GM23338 (cell line): ENCODE measurements at regions not wholly inside any gene's neighbourhood (a gene's known extent, or its start where the extent isn't known, plus 50 kb on each side); places are given as distances from the start of the nearest gene placed in this dataset.

Experiments
- CREB1 ChIP-seq: fragments of 250-450 bp; sonication (Bioruptor Pico); IDR thresholded peaks from 2 replicates; pipeline ENCODE4 v1.5.0; 2020; ENCODE audit warnings: low read depth, mild to moderate bottlenecking, moderate library complexity
- CTCF ChIP-seq, 2 experiments: fragments of 200-600 bp in 1 of 2; sonication (generic) in 1 of 2; conservative IDR thresholded peaks; 2 replicates each; pipeline versions ENCODE4 v1.5.1 to v1.6.1; 2016 to 2017; ENCODE audit warnings: antibody characterized with exemption in 2 of 2, low read depth in 2 of 2, mild to moderate bottlenecking in 2 of 2, moderate library complexity in 1 of 2
- ETS1 ChIP-seq: IDR thresholded peaks from 2 replicates; pipeline ENCODE4 v1.6.1; 2016; ENCODE audit warnings: antibody characterized with exemption
- EZH2 ChIP-seq: fragments of 200-600 bp; sonication (generic); IDR thresholded peaks from one replicate; pipeline ENCODE4 v1.8.0; 2017; ENCODE audit warnings: antibody characterized with exemption, mild to moderate bottlenecking, low read depth; ENCODE audit not compliant: unreplicated experiment
- EZH2phosphoT487 ChIP-seq: fragments of 200-600 bp; sonication (generic); IDR thresholded peaks from one replicate; pipeline ENCODE4 v1.8.1; 2018; ENCODE audit warnings: antibody characterized with exemption; ENCODE audit not compliant: unreplicated experiment
- JUNB ChIP-seq: IDR thresholded peaks from one replicate; pipeline ENCODE4 v1.6.1; 2016; ENCODE audit warnings: antibody characterized with exemption; ENCODE audit not compliant: unreplicated experiment
- POLR2AphosphoS5 ChIP-seq: IDR thresholded peaks from 2 replicates; pipeline ENCODE4 v1.6.1; 2016; ENCODE audit warnings: antibody characterized with exemption, low read depth
- REST ChIP-seq: IDR thresholded peaks from one replicate; pipeline ENCODE4 v1.6.1; 2018; ENCODE audit warnings: antibody characterized with exemption; ENCODE audit not compliant: unreplicated experiment
- ZNF114 ChIP-seq: fragments of 250-450 bp; sonication (Bioruptor Pico); IDR thresholded peaks from 2 replicates; pipeline ENCODE4 v1.5.0; 2020; ENCODE audit warnings: mild to moderate bottlenecking, moderate library complexity

- no peak for TF ChIP-seq JUNB
- TF ChIP-seq CTCF (conservative IDR thresholded peaks at IDR 0.05; ENCODE audit: low read depth in 2 of 2), result no peak
- TF ChIP-seq EZH2phosphoT487, result no peak
- TF ChIP-seq ZNF114 (CRISPR knock-in tag), result no peak
- no peak for TF ChIP-seq EZH2
- no peak for TF ChIP-seq POLR2AphosphoS5
- TF ChIP-seq CREB1 (CRISPR knock-in tag), result no peak
- TF ChIP-seq REST, result no peak
- no peak for TF ChIP-seq ETS1
These were observed 1301.6 kb downstream of the SI start for GRCh38 chr3:163776743-163777142.
